ENCODE measurements at regions not wholly inside any gene's neighbourhood (a gene's known extent, or its start where the extent isn't known, plus 50 kb on each side); places are given as distances from the start of the nearest gene placed in this dataset.

- Histone ChIP-seq H4K20me1 (ENCODE audit: insufficient read depth) (no peaks in the 10 kb centered on the region), H3K4me2 (no peak overlapping the region), H3K36me3 (ENCODE audit: low read depth) (no peaks in the 10 kb centered on the region), H3K79me2 (ENCODE audit: low read depth) (no peaks in the 10 kb centered on the region), H3K27ac (no peak overlapping the region), H3K9me2 (ENCODE audit: insufficient read depth) (no peaks in the 10 kb centered on the region), H3K4me3 (no peak overlapping the region), H2AFZ (no peak overlapping the region), H3F3A (ENCODE audit: insufficient read depth, low read depth) (no peaks in the 10 kb centered on the region), H3K4me1 (replicated peaks; ENCODE audit: insufficient read depth) (no peaks in the 10 kb centered on the region), H3K9me3 (ENCODE audit: insufficient read depth, low read depth) (no peaks in the 10 kb centered on the region), H3K27me3 (ENCODE audit: insufficient read depth, low read depth) (no peaks in the 10 kb centered on the region)
- ChIA-PET CTCF (interaction anchor here (0.6 kb wide), 1 partner anchor 10 kb away, joined by 3 read pairs; no protein-coding TSS in a partner anchor), POLR2A (ENCODE audit: unreplicated experiment) (no interaction called here)
- TF ChIP-seq CTCF (conservative IDR thresholded peaks at IDR 0.05): no peak
- TF ChIP-seq EZH2 (IDR thresholded peaks at IDR 0.05; ENCODE audit: low read depth): no peak
- no TSS peak for BruUV-seq (replicated peaks)
- no peak for DNase-seq
- intact Hi-C loops (cut with micrococcal nuclease; ENCODE audit: unreplicated experiment): no loop called here
Measured at GRCh38 chr16:85221771-85222154, 109.5 kb upstream of the CIBAR2 start.

GRCh38 chr16:85222155-85222863 lies 110.0 kb upstream of the CIBAR2 start:
- no peak for TF ChIP-seq CTCF (conservative IDR thresholded peaks at IDR 0.05)
- no peak for TF ChIP-seq EZH2 (IDR thresholded peaks at IDR 0.05; ENCODE audit: low read depth)
- Histone ChIP-seq H3K4me2 (no peak overlapping the region), H3K36me3 (ENCODE audit: low read depth) (no peaks in the 10 kb centered on the region), H3F3A (ENCODE audit: insufficient read depth, low read depth) (no peaks in the 10 kb centered on the region), H4K20me1 (ENCODE audit: insufficient read depth) (no peaks in the 10 kb centered on the region), H3K4me3 (no peak overlapping the region), H2AFZ (no peak overlapping the region), H3K9me3 (ENCODE audit: insufficient read depth, low read depth) (no peaks in the 10 kb centered on the region), H3K27ac (no peak overlapping the region), H3K27me3 (ENCODE audit: insufficient read depth, low read depth) (no peaks in the 10 kb centered on the region), H3K4me1 (replicated peaks; ENCODE audit: insufficient read depth) (no peaks in the 10 kb centered on the region), H3K9me2 (ENCODE audit: insufficient read depth) (no peaks in the 10 kb centered on the region), H3K79me2 (ENCODE audit: low read depth) (no peaks in the 10 kb centered on the region)
- POLR2A ChIA-PET (ENCODE audit: unreplicated experiment): no interaction called here
- CTCF ChIA-PET: no interaction called here
- DNase-seq: no peak
- no TSS peak for BruUV-seq (replicated peaks)
- intact Hi-C loops (cut with micrococcal nuclease; ENCODE audit: unreplicated experiment): no loop called here

GRCh38 chr16:85225257-85225656 lies 113.0 kb upstream of the CIBAR2 start:
- Histone ChIP-seq H3K9me3 (ENCODE audit: insufficient read depth, low read depth) (no peaks in the 10 kb centered on the region), H3K4me2 (no peak overlapping the region), H3K4me3 (no peak overlapping the region), H2AFZ (no peak overlapping the region), H3K27me3 (ENCODE audit: insufficient read depth, low read depth) (no peaks in the 10 kb centered on the region), H3K36me3 (ENCODE audit: low read depth) (no peaks in the 10 kb centered on the region), H3K4me1 (replicated peaks; ENCODE audit: insufficient read depth) (no peaks in the 10 kb centered on the region), H4K20me1 (ENCODE audit: insufficient read depth) (no peaks in the 10 kb centered on the region), H3K9me2 (ENCODE audit: insufficient read depth) (no peaks in the 10 kb centered on the region), H3F3A (ENCODE audit: insufficient read depth, low read depth) (no peaks in the 10 kb centered on the region), H3K79me2 (ENCODE audit: low read depth) (no peaks in the 10 kb centered on the region), H3K27ac (no peak overlapping the region)
- DNase-seq: no peak
- ChIA-PET CTCF (interaction anchor here (0.5 kb wide), 1 partner anchor 784 kb away, joined by 11 read pairs; no protein-coding TSS in a partner anchor), POLR2A (ENCODE audit: unreplicated experiment) (no interaction called here)
- intact Hi-C loops (cut with micrococcal nuclease; ENCODE audit: unreplicated experiment): no loop called here
- no peak for TF ChIP-seq CTCF (conservative IDR thresholded peaks at IDR 0.05)
- TF ChIP-seq EZH2 (IDR thresholded peaks at IDR 0.05; ENCODE audit: low read depth): no peak
- no TSS peak for BruUV-seq (replicated peaks)

Measured in PC-9 (cell line).